Peyer's patch (tissue), 4 donors: ENCODE measurements at regions not wholly inside any gene's neighbourhood (a gene's known extent, or its start where the extent isn't known, plus 50 kb on each side); places are given as distances from the start of the nearest gene placed in this dataset.

ENCODE experiments used
- POLR2A ChIP-seq, 2 donors: fragments of 450-650 bp; IDR thresholded peaks; one replicate each; pipeline ENCODE4 v1.5.1; 2017; ENCODE audit warnings: antibody characterized with exemption in 2 of 2, mild to moderate bottlenecking in 2 of 2, moderate library complexity in 2 of 2
- TF ChIP-seq, protein P1 (sequence below), 6 experiments: fragments of 450-650 bp in 4 of 6; fragments of 200-600 bp in 2 of 6; sonication (generic) in 1 of 6; IDR thresholded peaks; one replicate each; pipeline ENCODE4 v1.5.1; 2017 to 2019; ENCODE audit warnings: antibody characterized with exemption in 6 of 6, mild to moderate bottlenecking in 3 of 6, moderate library complexity in 1 of 6

DNA sequence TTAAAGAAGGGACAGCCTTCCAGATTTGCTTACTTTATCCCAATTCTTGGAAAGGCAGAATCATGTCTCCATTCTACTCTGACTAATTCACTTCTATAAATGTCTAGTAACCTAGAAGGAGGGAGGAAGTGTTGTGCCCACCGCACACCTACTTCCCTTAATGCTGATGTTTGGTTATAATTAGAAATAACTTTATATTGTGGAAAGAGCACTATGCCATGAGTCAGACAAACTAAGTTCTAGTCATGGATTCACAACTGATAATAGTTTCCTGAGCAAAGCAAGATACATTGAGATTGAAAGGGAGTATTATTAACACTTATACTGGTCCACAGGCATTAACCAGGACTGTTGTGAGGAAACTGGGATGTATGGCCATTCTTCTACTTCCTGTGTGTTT lies 345.9 kb upstream of the RPS23 start:
- TF ChIP-seq, protein P1, sequence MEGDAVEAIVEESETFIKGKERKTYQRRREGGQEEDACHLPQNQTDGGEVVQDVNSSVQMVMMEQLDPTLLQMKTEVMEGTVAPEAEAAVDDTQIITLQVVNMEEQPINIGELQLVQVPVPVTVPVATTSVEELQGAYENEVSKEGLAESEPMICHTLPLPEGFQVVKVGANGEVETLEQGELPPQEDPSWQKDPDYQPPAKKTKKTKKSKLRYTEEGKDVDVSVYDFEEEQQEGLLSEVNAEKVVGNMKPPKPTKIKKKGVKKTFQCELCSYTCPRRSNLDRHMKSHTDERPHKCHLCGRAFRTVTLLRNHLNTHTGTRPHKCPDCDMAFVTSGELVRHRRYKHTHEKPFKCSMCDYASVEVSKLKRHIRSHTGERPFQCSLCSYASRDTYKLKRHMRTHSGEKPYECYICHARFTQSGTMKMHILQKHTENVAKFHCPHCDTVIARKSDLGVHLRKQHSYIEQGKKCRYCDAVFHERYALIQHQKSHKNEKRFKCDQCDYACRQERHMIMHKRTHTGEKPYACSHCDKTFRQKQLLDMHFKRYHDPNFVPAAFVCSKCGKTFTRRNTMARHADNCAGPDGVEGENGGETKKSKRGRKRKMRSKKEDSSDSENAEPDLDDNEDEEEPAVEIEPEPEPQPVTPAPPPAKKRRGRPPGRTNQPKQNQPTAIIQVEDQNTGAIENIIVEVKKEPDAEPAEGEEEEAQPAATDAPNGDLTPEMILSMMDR (IDR thresholded peaks at IDR 0.05), result no peak
- no peak for TF ChIP-seq POLR2A (IDR thresholded peaks at IDR 0.05)
